ENCODE measurements at regions not wholly inside any gene's neighbourhood (a gene's known extent, or its start where the extent isn't known, plus 50 kb on each side); places are given as distances from the start of the nearest gene placed in this dataset.

DNA sequence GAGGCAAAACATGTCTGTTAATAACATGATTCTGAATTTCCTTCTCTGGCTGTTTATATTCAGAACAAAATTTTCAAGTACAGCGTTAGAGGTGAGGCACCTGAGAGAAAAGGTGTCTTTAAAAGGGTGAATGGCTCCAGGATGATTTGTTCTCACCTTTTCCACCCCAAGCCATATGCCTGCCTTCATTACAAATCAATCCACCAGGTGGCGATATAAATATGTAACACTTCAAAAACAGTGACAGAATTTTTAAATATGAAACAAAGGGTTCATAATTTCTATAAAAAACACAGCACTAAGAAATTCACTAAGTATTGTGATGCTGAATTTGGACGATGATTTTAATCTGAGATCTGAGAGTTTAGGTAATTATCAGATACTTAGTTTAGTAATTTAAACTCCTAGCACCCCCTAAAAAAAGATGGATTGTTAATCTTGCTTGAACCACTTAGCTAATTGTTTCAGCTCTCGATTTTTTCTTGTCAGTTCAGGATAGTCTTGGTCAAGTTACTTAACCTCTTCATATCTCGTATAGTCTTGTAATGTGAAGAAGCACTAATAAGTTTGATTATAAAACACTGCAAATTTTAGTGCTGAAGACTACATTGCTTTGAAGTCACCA lies 528.8 kb downstream of the CPS1 start:
- no peaks in the 10 kb centered on the region for H3K27me3 ChIP-seq
- no peaks in the 10 kb centered on the region for H3K36me3 ChIP-seq
- H3K27ac ChIP-seq = no peak overlapping the region
- H3K4me2 ChIP-seq = no peak overlapping the region
- H3K9me3 ChIP-seq = no peaks in the 10 kb centered on the region
- no peak for TF ChIP-seq Cebpa-rat (IDR thresholded peaks at IDR 0.05)
- H3K4me1 ChIP-seq = no peaks in the 10 kb centered on the region
- no peaks in the 10 kb centered on the region for H4K20me1 ChIP-seq
- no peak overlapping the region for H3K9ac ChIP-seq
- H3K4me3 ChIP-seq = no peak overlapping the region

DNA sequence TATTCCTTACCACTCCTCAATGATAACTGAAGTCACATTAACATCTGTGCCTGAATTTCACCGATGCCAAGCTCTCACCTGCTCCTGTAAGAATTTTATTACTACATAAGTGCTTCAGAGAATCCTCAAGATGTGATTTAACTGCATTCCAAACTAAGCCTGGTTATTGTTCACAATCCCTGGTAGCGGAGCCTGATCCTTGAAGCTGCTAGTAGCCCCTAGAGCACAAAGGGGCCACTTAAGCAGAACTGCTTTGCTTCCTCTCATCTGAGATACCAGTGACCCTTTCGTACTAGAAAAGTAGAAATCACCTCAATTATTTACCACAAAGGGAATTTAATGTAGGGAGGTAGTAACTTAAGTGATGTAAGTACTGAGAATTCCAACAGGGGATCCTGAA lies 529.6 kb downstream of the CPS1 start:
- TF ChIP-seq Cebpa-rat (IDR thresholded peaks at IDR 0.05) = no peak
- no peaks in the 10 kb centered on the region for H3K36me3 ChIP-seq
- H3K27me3 ChIP-seq = no peaks in the 10 kb centered on the region
- H3K4me1 ChIP-seq = no peaks in the 10 kb centered on the region
- no peaks in the 10 kb centered on the region for H4K20me1 ChIP-seq
- H3K9ac ChIP-seq = no peak overlapping the region
- H3K4me2 ChIP-seq = no peak overlapping the region
- H3K4me3 ChIP-seq = no peak overlapping the region
- no peaks in the 10 kb centered on the region for H3K9me3 ChIP-seq
- no peak overlapping the region for H3K27ac ChIP-seq

DNA sequence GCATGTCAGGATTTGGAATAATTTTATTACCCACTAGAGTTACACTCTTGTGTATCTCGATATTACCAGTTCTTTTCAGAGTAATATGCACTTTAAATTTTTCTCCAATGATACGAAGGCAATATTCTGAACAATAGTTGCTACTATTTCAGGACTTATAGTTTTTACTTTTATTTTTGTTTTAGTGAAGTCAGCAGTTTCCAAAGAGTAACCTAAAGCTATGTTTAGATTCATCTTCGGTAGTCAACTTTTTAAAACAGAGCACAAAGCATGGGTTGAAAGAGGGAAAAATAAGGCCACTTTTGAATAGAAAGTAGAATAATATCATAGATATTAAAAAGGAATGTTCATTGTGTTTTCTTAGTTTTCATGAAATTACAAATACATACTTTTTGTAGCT lies 532.7 kb downstream of the CPS1 start:
- no peaks in the 10 kb centered on the region for H3K9me3 ChIP-seq
- H3K36me3 ChIP-seq = no peaks in the 10 kb centered on the region
- no peak overlapping the region for H3K27ac ChIP-seq
- no peak overlapping the region for H3K4me3 ChIP-seq
- no peak overlapping the region for H3K9ac ChIP-seq
- no peaks in the 10 kb centered on the region for H3K27me3 ChIP-seq
- TF ChIP-seq Cebpa-rat (IDR thresholded peaks at IDR 0.05) = no peak
- H3K4me2 ChIP-seq = no peak overlapping the region
- H4K20me1 ChIP-seq = no peaks in the 10 kb centered on the region
- H3K4me1 ChIP-seq = no peaks in the 10 kb centered on the region

DNA sequence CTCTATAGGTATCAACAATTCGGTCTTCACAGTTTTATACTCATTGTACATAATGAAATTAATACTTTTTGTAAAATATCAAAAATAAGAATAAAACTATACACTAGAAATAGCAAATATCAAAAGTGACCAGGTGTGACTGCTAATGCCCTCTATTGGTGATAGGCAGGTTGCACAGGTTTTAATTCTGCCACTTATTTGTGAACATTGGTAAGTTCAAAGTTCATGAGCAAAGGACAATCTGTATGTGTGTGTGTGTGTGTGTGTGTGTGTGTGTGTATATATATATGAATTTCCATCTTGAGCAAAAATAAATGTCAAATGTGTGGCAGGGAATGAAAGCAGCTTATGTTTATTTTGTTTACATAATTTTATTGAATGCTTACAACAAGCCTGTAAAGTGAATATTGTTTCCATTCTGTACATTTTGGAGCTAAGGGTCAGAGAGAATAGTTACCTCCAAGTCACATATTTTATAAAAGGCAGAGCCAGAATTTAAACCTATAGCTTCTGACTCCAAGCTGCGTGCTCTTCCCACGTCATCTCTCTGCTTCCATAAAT lies 537.4 kb downstream of the CPS1 start:
- Histone ChIP-seq H3K9me3 (peaks cover 12% of the 10 kb centered on the region; the same call in 1 of the 2 replicates), H3K4me1 (no peaks in the 10 kb centered on the region), H3K4me3 (no peak overlapping the region), H3K27me3 (no peaks in the 10 kb centered on the region), H3K27ac (no peak overlapping the region), H3K9ac (no peak overlapping the region), H3K36me3 (no peaks in the 10 kb centered on the region), H3K4me2 (no peak overlapping the region), H4K20me1 (no peaks in the 10 kb centered on the region)
- no peak for TF ChIP-seq Cebpa-rat (IDR thresholded peaks at IDR 0.05)

DNA sequence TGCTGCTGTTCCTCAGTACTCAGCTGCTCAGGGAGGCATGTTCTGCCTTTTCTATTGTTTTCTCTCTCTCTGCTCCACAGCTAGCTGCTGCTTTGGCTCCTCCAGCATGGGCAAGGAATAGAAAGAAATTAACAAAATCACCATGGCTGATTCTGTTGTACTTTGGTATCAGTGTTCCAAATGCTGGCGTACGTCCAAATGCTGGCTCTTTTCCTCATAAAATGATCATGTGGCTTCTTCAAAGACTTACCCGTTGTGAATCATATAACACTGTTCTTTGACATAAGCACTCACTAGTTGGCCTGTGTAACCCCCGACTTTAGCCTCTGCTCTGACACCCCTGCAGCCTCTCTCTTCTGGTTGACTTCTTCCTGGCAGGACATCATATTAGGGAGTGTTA lies 547.6 kb downstream of the CPS1 start:
- Histone ChIP-seq H3K4me2 (no peak overlapping the region), H3K36me3 (no peaks in the 10 kb centered on the region), H3K9me3 (no peaks in the 10 kb centered on the region), H4K20me1 (no peaks in the 10 kb centered on the region), H3K27ac (no peak overlapping the region), H3K4me3 (no peak overlapping the region), H3K27me3 (no peaks in the 10 kb centered on the region), H3K9ac (no peak overlapping the region), H3K4me1 (no peaks in the 10 kb centered on the region)
- TF ChIP-seq Cebpa-rat (IDR thresholded peaks at IDR 0.05) = no peak

DNA sequence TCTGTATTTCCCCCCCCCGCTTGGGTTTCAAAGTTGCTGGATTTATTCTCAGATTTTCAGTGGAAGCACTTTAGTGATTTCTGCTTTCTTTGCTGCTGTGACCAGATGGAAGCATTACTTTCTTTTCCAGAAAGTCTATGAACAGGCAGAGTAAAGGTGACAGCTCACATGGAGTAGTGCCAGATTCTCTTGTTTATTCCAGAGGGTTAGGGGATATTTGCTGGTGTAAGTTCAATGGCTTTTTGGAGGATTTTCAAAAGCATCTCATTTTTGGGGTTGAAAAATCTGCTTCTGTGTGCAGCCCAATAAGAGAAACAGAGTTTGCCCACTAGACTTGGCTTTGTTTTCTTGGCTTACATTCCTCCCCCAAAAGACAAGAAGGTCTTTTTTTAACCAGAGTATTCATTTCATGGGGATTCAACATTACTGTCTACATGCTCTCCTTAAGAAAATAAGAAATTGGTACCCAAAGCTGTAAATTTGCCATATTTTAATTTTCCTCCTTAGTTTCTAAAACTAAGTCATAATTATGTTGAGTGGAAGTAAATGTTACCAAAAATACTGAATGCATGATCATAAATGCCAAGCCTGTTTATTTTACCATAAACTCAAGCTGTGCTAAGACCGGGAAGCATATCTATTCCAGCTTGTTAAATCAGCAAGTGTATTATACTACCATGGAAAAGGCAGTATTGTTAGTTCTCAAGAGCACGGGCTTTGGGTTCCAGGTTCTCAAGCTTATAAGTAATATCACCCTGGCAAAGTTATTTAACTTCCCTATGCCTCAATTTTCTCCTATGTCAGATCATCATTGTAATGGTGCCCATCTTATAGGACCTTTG lies 557.2 kb downstream of the CPS1 start:
- no peak for TF ChIP-seq Cebpa-rat (IDR thresholded peaks at IDR 0.05)
- H3K4me1 ChIP-seq = no peaks in the 10 kb centered on the region
- H3K9ac ChIP-seq = no peak overlapping the region
- H3K27me3 ChIP-seq = no peaks in the 10 kb centered on the region
- no peak overlapping the region for H3K4me2 ChIP-seq
- no peak overlapping the region for H3K27ac ChIP-seq
- no peaks in the 10 kb centered on the region for H3K36me3 ChIP-seq
- H4K20me1 ChIP-seq = no peaks in the 10 kb centered on the region
- H3K9me3 ChIP-seq = no peaks in the 10 kb centered on the region
- H3K4me3 ChIP-seq = no peak overlapping the region

DNA sequence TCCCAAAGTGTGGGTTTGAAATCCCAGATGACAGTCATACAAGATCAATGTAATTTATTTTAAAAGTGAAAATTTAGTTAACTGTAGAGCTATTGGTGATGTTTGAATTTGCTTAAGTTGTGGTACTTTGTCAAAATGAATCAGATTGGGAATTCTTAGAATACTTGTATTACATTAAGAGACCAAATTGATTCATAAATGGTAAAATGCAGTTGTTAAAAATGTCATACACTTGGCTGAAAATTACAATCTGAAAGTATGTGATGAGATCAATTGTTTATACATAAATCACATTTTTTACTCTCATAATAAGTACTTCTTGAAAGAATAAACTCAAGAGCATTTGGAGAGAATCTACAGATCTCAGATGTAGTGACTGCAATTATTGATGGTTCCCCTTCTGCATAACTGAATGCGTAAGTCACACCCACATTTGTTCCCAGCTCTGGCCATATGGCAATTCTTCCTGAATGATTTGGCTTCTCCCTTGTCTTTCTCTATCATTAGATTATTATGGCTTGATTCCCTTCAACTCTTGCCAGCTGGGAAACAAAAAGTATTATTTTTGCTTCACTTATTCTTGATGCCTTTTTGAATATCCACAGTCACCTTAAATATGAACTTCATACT lies 558.5 kb downstream of the CPS1 start:
- no peak for TF ChIP-seq Cebpa-rat (IDR thresholded peaks at IDR 0.05)
- Histone ChIP-seq H3K4me1 (no peaks in the 10 kb centered on the region), H3K4me3 (no peak overlapping the region), H3K9me3 (no peaks in the 10 kb centered on the region), H4K20me1 (no peaks in the 10 kb centered on the region), H3K27ac (no peak overlapping the region), H3K36me3 (no peaks in the 10 kb centered on the region), H3K4me2 (no peak overlapping the region), H3K27me3 (no peaks in the 10 kb centered on the region), H3K9ac (no peak overlapping the region)

DNA sequence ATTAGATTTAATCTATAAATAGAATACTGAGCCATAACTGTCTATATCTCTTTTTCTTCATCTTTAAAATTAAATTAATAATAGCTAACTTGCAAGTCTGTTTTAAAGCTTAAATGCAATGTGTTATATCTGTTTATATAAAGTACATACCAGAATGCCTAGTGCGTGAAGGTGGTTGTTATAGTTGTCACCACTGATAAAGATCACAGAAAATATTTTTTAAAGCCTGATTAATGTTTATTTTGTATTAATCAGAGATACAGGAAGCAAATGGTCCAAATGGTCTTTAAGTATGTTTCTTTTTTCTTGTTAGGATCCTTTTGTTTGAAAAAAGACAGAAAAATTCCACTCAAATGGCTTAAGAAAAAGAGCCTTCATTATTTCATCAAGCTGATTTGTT lies 560.6 kb downstream of the CPS1 start:
- H4K20me1 ChIP-seq = no peaks in the 10 kb centered on the region
- H3K27ac ChIP-seq = no peak overlapping the region
- no peak for TF ChIP-seq Cebpa-rat (IDR thresholded peaks at IDR 0.05)
- no peak overlapping the region for H3K4me3 ChIP-seq
- H3K36me3 ChIP-seq = no peaks in the 10 kb centered on the region
- no peak overlapping the region for H3K9ac ChIP-seq
- no peaks in the 10 kb centered on the region for H3K9me3 ChIP-seq
- H3K4me1 ChIP-seq = no peaks in the 10 kb centered on the region
- no peaks in the 10 kb centered on the region for H3K27me3 ChIP-seq
- H3K4me2 ChIP-seq = no peak overlapping the region

DNA sequence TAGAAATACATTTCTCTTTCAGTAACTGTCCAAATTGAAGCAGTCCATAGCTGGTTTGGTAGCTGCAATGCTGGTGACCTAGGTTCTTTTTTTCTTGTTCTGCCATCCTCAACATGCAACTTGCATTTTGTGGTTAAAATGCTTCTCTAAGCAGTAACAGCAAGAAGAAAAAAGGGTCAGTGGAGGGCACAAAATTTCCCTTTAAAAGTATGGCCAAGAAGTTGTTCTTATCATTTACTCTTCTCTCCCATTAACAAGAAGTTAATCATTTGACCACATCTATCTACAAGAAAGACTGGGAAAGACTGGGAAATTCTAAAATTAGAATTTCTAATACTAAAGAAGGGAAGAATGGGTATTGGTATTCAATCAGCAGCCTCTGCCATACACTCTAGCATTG lies 569.9 kb downstream of the CPS1 start:
- Histone ChIP-seq H3K27me3 (no peaks in the 10 kb centered on the region), H3K9me3 (no peaks in the 10 kb centered on the region), H3K4me2 (no peak overlapping the region), H3K4me1 (no peaks in the 10 kb centered on the region), H4K20me1 (no peaks in the 10 kb centered on the region), H3K27ac (no peak overlapping the region), H3K4me3 (no peak overlapping the region), H3K9ac (no peak overlapping the region), H3K36me3 (no peaks in the 10 kb centered on the region)
- no peak for TF ChIP-seq Cebpa-rat (IDR thresholded peaks at IDR 0.05)

DNA sequence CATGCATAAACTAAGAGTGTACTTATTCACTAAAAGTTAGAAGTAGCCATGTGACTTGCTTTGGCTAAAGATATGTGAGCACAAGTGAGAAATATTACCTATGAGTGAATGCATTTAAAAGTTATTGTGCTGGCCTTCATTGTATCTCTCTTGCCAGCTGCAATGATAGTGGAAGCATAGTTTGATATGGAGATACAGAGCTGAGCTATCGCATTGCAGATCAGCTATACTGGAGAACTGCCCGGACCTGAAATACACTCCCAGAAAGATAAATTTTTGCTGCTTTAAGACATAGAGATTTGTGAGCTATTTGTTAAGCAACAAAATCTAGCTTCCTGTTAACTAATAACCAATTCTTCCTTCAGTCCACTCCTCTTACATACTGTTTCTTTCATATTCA lies 571.1 kb downstream of the CPS1 start:
- Histone ChIP-seq H3K4me1 (no peaks in the 10 kb centered on the region), H3K4me2 (no peak overlapping the region)
- no peak for TF ChIP-seq Cebpa-rat (IDR thresholded peaks at IDR 0.05)

More for the DNA sequence above, 571.1 kb downstream of the CPS1 start:
- Histone ChIP-seq H4K20me1 (no peaks in the 10 kb centered on the region), H3K9ac (no peak overlapping the region), H3K36me3 (no peaks in the 10 kb centered on the region), H3K9me3 (no peaks in the 10 kb centered on the region), H3K27ac (no peak overlapping the region), H3K27me3 (no peaks in the 10 kb centered on the region), H3K4me3 (no peak overlapping the region)
